Suprapubic skin (tissue), 4 donors: ENCODE measurements at regions not wholly inside any gene's neighbourhood (a gene's known extent, or its start where the extent isn't known, plus 50 kb on each side); places are given as distances from the start of the nearest gene placed in this dataset.

Experiments used
- DNase-seq, 2 donors: peaks; one replicate each; pipeline ENCODE4 v3.0.0-alpha.2; 2019; ENCODE audit warnings: low spot score in 2 of 2
- H3K27ac ChIP-seq: fragments of 200-600 bp; sonication (generic); one replicate; pipeline ENCODE4 v1.5.1; 2019
- H3K27me3 ChIP-seq: fragments of 200-600 bp; sonication (generic); one replicate; pipeline ENCODE4 v1.5.1; 2019
- H3K36me3 ChIP-seq: fragments of 200-600 bp; sonication (generic); one replicate; pipeline ENCODE4 v1.5.1; 2019
- H3K4me1 ChIP-seq: fragments of 200-600 bp; sonication (generic); one replicate; pipeline ENCODE4 v1.5.1; 2019
- H3K4me3 ChIP-seq: fragments of 200-600 bp; sonication (generic); one replicate; pipeline ENCODE4 v1.5.1; 2019; ENCODE audit warnings: mild to moderate bottlenecking
- H3K9me3 ChIP-seq: fragments of 200-600 bp; sonication (generic); one replicate; pipeline ENCODE4 v1.5.1; 2019
- EP300 ChIP-seq: sonication (generic); formaldehyde crosslinking; IDR thresholded peaks from one replicate; pipeline ENCODE4 v1.6.1; 2017; ENCODE audit warnings: antibody characterized with exemption
- POLR2A ChIP-seq, 2 donors: fragments of 450-650 bp; IDR thresholded peaks; one replicate each; pipeline ENCODE4 v1.6.1; 2017; ENCODE audit warnings: antibody characterized with exemption in 2 of 2, mild to moderate bottlenecking in 2 of 2, moderate library complexity in 2 of 2
- POLR2AphosphoS5 ChIP-seq, 3 donors: sonication (generic); formaldehyde crosslinking; IDR thresholded peaks; one replicate each; pipeline ENCODE4 v1.6.1; 2017; ENCODE audit warnings: antibody characterized with exemption in 3 of 3
- WGBS: methylation state at CpG from one replicate; pipeline ENCODE4 v1.1.5; 2018; 5-methylcytosine and 5-hydroxymethylcytosine counted together
- TF ChIP-seq, protein P1 (sequence below), 2 donors: fragments of 200-600 bp in 1 of 2; fragments of 450-650 bp in 1 of 2; sonication (generic) in 1 of 2; IDR thresholded peaks; one replicate each; pipeline ENCODE4 v1.5.1; 2016 to 2019; ENCODE audit warnings: antibody characterized with exemption in 2 of 2, mild to moderate bottlenecking in 1 of 2, moderate library complexity in 1 of 2

DNA sequence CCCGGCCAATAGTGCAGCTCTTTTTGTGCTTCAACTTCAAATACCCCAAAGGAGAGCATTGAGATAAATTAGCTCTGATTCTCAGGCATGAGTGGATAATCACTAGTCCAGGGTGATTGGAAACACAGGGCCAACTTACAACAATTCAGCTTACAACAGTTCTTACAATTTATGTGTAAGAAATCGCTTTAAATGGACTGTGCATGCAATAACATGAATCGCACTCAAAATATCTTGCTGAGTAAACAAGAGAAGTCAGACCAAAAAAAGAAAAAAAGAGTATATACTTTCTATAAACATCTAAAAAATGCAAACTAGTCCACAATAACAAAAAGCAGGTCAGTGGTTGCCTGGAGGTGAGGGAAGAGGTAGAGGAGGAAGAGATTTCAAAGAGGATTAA, 150.6 kb upstream of the EDIL3 start:
- Histone ChIP-seq H3K4me3 (no peak overlapping the region), H3K4me1 (no peaks in the 10 kb centered on the region), H3K9me3 (peaks cover 7% of the 10 kb centered on the region), H3K27ac (no peak overlapping the region), H3K36me3 (no peaks in the 10 kb centered on the region), H3K27me3 (no peaks in the 10 kb centered on the region)
- 75% methylated on average over 3 of the region's 3 CpGs for WGBS
- no peak for TF ChIP-seq POLR2AphosphoS5 (IDR thresholded peaks at IDR 0.05)
- TF ChIP-seq EP300 = no peak
- TF ChIP-seq, protein P1, sequence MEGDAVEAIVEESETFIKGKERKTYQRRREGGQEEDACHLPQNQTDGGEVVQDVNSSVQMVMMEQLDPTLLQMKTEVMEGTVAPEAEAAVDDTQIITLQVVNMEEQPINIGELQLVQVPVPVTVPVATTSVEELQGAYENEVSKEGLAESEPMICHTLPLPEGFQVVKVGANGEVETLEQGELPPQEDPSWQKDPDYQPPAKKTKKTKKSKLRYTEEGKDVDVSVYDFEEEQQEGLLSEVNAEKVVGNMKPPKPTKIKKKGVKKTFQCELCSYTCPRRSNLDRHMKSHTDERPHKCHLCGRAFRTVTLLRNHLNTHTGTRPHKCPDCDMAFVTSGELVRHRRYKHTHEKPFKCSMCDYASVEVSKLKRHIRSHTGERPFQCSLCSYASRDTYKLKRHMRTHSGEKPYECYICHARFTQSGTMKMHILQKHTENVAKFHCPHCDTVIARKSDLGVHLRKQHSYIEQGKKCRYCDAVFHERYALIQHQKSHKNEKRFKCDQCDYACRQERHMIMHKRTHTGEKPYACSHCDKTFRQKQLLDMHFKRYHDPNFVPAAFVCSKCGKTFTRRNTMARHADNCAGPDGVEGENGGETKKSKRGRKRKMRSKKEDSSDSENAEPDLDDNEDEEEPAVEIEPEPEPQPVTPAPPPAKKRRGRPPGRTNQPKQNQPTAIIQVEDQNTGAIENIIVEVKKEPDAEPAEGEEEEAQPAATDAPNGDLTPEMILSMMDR (IDR thresholded peaks at IDR 0.05) = no peak
- TF ChIP-seq POLR2A (IDR thresholded peaks at IDR 0.05) = no peak
- DNase-seq = no peak

DNA sequence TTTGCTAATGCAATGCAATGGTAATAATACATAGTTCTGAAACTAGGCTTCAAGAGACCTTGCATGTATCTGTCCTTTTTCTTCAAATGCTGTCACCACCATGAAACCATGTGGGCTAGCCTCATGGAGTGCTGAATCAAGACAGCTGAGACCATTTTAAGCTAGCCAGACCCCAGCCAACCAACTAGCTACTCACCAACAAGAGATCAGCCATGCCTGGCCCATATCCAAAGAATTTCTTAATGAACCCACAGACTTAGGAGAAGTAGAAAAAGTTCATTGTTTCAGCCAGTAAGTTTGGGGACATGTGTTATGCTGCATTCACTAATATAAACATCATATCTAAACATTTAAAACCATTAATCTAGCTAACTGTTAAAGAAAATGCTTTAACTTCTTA, 139.8 kb upstream of the EDIL3 start:
- no peak for DNase-seq
- Histone ChIP-seq H3K9me3 (no peaks in the 10 kb centered on the region), H3K4me1 (no peaks in the 10 kb centered on the region), H3K27me3 (no peaks in the 10 kb centered on the region), H3K27ac (no peak overlapping the region), H3K36me3 (no peaks in the 10 kb centered on the region), H3K4me3 (no peak overlapping the region)
- TF ChIP-seq EP300 (no peak), POLR2A (IDR thresholded peaks at IDR 0.05) (no peak), POLR2AphosphoS5 (IDR thresholded peaks at IDR 0.05) (no peak)
- TF ChIP-seq, protein P1 (IDR thresholded peaks at IDR 0.05) = no peak

- Histone ChIP-seq H3K9me3 (no peaks in the 10 kb centered on the region), H3K27me3 (no peaks in the 10 kb centered on the region), H3K27ac (no peak overlapping the region), H3K36me3 (no peaks in the 10 kb centered on the region), H3K4me1 (no peaks in the 10 kb centered on the region), H3K4me3 (no peak overlapping the region)
- no peak for DNase-seq
- TF ChIP-seq POLR2AphosphoS5 (IDR thresholded peaks at IDR 0.05) = no peak
- 78% methylated on average over 1 of the region's 3 CpGs for WGBS
Observed at GRCh38 chr5:84518862-84519261, 134.2 kb upstream of the EDIL3 start.

- no peaks in the 10 kb centered on the region for H3K9me3 ChIP-seq
- 100% methylated on average over 2 of the region's 4 CpGs for WGBS
- H3K27ac ChIP-seq = no peak overlapping the region
- DNase-seq = no peak
- no peaks in the 10 kb centered on the region for H3K27me3 ChIP-seq
- H3K36me3 ChIP-seq = no peaks in the 10 kb centered on the region
- no peak overlapping the region for H3K4me3 ChIP-seq
- TF ChIP-seq POLR2AphosphoS5 (IDR thresholded peaks at IDR 0.05) (no peak), EP300 (no peak), POLR2A (IDR thresholded peaks at IDR 0.05) (no peak)
- TF ChIP-seq, protein P1 (IDR thresholded peaks at IDR 0.05) = no peak
- no peaks in the 10 kb centered on the region for H3K4me1 ChIP-seq
Observed at GRCh38 chr5:84518370-84518769, 133.7 kb upstream of the EDIL3 start.

DNA sequence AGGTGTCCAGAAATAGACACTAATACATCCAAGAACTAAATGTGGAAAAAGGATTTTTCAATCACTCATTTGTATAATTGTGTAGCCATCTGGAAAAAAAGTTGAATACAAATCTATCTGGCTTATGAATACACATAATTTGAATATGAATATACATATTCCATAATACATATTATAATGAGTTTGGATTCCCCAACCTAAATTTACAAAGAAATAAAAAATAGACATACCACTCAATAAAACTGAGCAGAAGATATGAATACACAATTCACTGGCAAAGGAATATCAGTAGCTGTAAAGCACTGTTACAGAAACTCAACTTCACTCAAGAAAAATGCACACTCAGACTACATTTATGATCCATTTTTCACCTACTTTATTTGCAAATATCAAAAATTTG, 121.9 kb upstream of the EDIL3 start:
- Histone ChIP-seq H3K27me3 (no peaks in the 10 kb centered on the region), H3K4me1 (no peaks in the 10 kb centered on the region), H3K36me3 (no peaks in the 10 kb centered on the region), H3K4me3 (no peak overlapping the region), H3K27ac (no peak overlapping the region), H3K9me3 (no peaks in the 10 kb centered on the region)
- no peak for TF ChIP-seq EP300
- TF ChIP-seq, protein P1 (IDR thresholded peaks at IDR 0.05) = no peak
- no peak for DNase-seq

DNA sequence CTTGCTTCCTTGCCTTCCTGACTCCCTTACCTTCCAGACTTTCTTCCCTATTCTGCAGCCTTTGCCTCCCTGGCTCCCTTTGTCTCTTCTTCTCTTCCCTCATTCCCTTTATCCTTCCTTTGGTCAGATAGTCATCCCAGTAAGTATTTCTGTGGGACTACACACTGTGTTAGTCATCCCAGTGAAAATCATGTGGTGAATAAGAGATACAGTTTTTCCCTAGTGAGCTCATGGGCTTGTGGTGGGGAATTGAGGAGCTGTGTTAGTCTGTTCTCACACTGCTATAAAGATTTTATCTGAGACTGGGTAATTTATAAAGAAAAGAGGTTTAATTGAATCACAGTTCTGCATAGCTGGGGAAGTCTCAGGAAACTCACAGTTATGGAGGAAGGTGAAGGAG, 109.8 kb upstream of the EDIL3 start:
- no peaks in the 10 kb centered on the region for H3K9me3 ChIP-seq
- no peaks in the 10 kb centered on the region for H3K36me3 ChIP-seq
- TF ChIP-seq EP300 = no peak
- TF ChIP-seq POLR2A (IDR thresholded peaks at IDR 0.05) = no peak
- TF ChIP-seq POLR2AphosphoS5 (IDR thresholded peaks at IDR 0.05) = no peak
- TF ChIP-seq, protein P1 (IDR thresholded peaks at IDR 0.05) = no peak
- no peaks in the 10 kb centered on the region for H3K27me3 ChIP-seq
- DNase-seq = no peak
- no peak overlapping the region for H3K27ac ChIP-seq
- H3K4me1 ChIP-seq = no peaks in the 10 kb centered on the region
- H3K4me3 ChIP-seq = no peak overlapping the region
